RCC 7860 (cell line): ENCODE measurements at regions not wholly inside any gene's neighbourhood (a gene's known extent, or its start where the extent isn't known, plus 50 kb on each side); places are given as distances from the start of the nearest gene placed in this dataset.

Source experiments
- DNase-seq: peaks from one replicate; pipeline ENCODE4 v3.0.0-alpha.2; 2015; ENCODE audit warnings: low spot score
- FAIRE-seq: peaks from 2 replicates; lab custom pipeline; 2012; peaks lifted over from hg19 to GRCh38; lab: Jason Lieb, UNC

DNA sequence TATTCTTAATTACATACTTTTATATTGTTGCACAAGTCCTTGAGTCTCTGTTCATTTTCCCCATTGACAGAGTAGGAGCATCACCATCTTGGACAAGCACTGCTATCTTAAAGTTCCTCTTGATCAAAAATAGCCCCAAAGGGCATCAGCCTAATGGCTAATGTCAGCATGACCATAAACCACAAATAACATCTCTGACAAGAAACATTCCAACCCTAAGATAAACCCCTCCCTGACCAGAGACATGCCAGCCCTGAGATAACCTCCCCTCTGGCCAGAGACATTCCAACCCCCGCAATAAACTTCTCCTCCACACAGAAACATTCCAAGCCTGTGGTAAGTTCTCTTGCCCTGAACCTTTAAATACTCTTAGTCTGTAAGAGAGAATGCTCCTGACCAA lies 293.7 kb downstream of the ANXA1 start:
- FAIRE-seq: peak; percentile 95
- peak; percentile 74 for DNase-seq

DNA sequence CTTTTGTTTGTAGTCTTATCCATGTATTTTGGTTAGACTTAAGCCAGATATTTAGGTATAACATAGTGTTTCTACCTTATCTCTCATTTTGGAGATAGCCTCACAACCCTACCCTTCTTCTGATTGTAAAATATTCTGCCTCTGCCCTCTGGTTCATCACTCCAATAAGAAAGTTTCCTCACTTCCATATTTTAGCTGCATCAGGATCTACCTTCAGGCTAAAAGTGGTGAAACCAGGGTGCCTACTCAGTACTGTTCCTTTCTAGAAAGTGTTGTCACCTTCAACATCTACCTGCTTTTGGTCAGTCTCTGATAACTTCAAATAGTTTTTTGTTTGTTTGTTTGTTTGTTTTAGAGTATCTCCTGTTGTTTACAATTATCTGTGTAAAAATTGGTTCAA lies 294.6 kb downstream of the ANXA1 start:
- no peak for DNase-seq

DNA sequence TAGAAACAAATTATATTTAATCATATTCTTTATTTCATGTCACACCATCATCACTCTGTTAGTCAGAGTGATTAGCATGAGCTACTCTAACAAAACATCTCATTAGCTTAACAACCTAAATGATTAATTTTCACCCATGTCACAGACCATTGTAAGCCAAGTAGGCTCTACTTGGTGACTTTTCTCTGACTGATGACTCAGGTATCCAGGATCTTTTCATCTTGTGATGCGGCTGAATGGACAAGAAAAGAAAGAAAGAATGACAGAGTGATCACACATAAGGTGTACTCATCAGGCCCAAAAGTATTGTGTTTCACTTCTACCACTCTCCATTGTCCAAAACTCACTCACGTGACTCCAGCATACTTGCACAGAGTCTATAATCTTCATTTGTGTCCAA lies 299.3 kb downstream of the ANXA1 start:
- peak; percentile 85 for FAIRE-seq
- peak; percentile 80 for DNase-seq

More for the DNA sequence above, 294.6 kb downstream of the ANXA1 start:
- no peak for FAIRE-seq

DNA sequence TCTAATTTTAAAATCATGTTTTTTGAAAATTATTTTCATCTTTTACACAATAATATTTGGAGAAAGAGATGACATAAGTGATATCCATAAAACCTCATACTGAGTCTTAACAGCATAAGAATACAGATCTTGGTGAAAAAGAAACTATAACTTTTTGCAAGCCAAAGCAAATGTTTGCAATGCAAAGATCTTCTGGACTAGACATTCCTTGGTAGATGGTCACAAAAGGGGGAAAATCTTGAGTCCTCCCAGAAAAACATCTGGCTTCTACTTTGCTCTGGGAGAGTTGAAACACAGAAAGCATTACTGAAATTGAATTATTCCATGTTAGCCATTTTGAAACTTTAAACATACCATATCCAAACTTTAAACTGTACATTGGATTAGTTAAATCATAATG lies 308.2 kb downstream of the ANXA1 start:
- no peak for DNase-seq
- FAIRE-seq: no peak

GRCh38 chr9:73468716-73469115 lies 317.1 kb downstream of the ANXA1 start:
- FAIRE-seq (no peak), DNase-seq (no peak)

- no peak for FAIRE-seq
- no peak for DNase-seq
Measured at GRCh38 chr9:73470766-73471165, 319.1 kb downstream of the ANXA1 start.

GRCh38 chr9:73474002-73474600 lies 322.4 kb downstream of the ANXA1 start:
- no peak for FAIRE-seq

GRCh38 chr9:73474625-73475024 lies 323.0 kb downstream of the ANXA1 start:
- FAIRE-seq (no peak), DNase-seq (no peak)

More at GRCh38 chr9:73474002-73474600, 322.4 kb downstream of the ANXA1 start:
- DNase-seq: no peak

DNA sequence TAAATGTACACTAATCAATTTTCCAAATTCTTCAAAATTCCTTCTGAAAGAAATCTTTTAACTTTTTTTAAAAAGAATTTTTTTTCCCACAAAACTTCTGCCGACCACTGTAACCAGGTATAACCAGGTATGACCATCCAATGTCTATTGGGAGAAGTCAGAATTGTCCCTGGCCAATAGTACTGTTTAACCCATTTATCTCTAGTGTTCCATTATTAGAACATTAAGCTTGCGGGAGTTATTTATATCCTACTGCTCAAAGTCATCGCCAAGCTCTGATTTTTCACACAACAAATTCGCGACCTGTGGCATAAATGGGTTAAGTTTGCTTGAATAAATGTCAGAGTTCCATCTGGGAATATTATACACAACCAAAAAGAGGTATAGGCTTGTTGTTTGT lies 343.2 kb downstream of the ANXA1 start:
- DNase-seq (no peak), FAIRE-seq (no peak)

GRCh38 chr9:73497796-73498195 lies 346.1 kb downstream of the ANXA1 start:
- FAIRE-seq: no peak
- DNase-seq: no peak

GRCh38 chr9:73515216-73515615 lies 363.6 kb downstream of the ANXA1 start:
- no peak for FAIRE-seq
- no peak for DNase-seq

DNA sequence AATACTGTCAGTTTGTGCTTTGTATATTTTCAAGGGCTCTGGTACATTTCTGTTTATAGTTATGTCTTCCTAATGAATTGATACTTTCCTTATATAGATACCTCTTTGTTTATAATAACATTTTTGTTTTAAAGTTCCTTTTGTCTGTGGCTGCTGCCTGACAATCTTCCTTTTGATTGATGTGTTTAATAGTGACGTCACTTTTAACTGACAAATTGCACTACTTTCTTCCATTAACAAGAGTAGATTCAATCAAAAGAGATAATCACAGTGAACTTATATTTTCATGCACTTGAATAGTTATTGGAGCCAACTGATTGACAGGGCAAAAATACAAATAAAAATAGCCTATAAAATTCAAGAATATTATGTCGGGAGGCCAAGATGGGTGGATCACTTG lies 371.7 kb downstream of the ANXA1 start:
- FAIRE-seq: no peak

DNA sequence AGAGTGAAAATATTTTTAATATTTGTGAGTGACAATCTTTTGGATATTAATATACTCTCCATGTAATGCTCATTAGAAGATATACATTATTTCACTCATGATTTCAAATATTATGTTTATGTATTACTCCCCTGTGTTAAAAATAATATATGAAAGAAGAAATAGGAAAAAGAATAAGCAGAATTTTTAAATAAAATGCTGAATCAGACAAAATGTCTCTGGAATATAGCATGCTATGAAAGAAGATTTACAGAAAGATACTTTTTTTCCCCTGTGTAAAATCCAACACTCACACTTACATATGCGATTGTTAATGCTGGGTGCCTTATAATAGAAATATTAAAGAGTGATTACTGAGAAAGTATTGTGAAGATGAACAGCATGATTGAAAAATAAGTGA lies 373.7 kb downstream of the ANXA1 start:
- FAIRE-seq (no peak), DNase-seq (no peak)

More for the DNA sequence above, 371.7 kb downstream of the ANXA1 start:
- no peak for DNase-seq

DNA sequence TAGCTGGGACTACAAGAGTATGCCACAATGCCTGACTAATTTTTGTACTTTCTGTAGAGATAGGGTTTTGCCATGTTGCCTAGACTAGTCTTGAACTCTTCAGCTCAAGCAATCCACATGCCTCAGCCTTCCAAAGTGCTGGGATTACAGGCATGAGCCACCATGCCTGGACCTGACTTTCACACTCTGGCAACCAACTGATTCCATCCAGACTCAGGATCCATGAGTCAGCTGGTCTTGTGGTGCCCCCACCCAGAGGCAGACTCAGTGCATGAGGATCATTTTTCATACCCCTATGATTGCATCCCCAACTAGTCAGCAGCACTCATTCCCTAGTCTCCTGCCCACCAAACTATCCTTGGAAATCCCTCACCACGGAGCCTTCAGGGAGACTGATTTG lies 375.9 kb downstream of the ANXA1 start:
- DNase-seq (no peak), FAIRE-seq (no peak)

- FAIRE-seq (no peak), DNase-seq (no peak)
Measured at GRCh38 chr9:73528926-73529325, 377.3 kb downstream of the ANXA1 start.

DNA sequence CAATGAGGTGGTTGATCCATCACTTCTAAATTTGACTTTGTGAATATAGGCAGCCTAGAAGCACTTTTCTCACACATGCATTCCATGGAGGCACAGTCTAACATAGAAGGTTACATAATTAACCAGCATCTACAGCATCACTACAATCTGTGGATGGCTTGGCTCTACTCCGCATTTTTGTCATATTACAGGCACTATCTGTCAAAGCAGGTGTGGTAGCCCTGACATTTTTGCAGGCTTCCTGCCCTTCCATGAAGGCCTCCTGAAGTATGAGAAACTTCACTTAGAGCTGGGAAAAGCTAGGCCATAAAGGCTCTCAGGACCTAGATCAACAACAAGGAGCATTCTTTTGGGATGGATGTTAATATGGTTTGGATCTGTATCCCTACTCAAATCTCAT lies 378.0 kb downstream of the ANXA1 start:
- no peak for FAIRE-seq

GRCh38 chr9:73531051-73531532 lies 379.4 kb downstream of the ANXA1 start:
- DNase-seq (no peak), FAIRE-seq (no peak)

More for the DNA sequence above, 378.0 kb downstream of the ANXA1 start:
- DNase-seq: no peak

DNA sequence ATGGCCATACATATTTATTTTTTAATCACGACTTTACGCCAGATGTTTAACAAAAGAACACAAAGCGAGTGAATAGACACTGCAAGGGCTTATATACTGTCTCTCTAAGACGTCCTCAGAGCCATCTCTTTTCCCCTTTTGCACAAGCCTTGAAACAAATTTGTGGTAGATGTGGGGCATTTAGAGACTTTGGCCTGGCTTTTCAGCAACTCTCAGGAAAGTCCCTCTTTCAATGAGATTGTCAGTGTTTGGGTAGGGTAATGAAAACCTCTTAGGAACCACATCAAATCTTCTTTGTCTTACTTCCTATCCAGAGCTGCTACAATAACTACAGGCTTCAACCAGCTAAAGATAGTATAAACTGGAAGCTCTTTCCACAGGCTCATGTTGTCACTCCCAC lies 380.0 kb downstream of the ANXA1 start:
- no peak for DNase-seq
- no peak for FAIRE-seq

DNA sequence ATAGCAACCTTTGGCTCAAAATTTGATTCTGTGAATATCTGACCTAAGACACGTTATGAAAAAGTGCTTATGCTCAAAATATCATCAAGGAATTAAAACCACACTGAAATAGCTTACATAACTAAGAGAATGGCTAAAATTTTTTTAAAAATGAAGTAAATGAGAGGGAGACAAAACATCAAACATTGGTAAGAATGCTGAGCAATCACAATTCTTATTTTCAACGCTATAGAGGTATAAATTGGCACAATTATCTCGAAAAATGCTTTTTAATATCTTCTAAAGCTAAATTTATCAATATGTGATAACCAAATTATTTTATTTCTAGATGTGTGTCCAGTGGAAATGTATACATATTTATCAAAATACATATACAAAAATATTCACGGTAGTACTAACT lies 381.3 kb downstream of the ANXA1 start:
- no peak for FAIRE-seq

GRCh38 chr9:73536403-73536802 lies 384.7 kb downstream of the ANXA1 start:
- FAIRE-seq (no peak), DNase-seq (no peak)

More for the DNA sequence above, 381.3 kb downstream of the ANXA1 start:
- DNase-seq: no peak

DNA sequence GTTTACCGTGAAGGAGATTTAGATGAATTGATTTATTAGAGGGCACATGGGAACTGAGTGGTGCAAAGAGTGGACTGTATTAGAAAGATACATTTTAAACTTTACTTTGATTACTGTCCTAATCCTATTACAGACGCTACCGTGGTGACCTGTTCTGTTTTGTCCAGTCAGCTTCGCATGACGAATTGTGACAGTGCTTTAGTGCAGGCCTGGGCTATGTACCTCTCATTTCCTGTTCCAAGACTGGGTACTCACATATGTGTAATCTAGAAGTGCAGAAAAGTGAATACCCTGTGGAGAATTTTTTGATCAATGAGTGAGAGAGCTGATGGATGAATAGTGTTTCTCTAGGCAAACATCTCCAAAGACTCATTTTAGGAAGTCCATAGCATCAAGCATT lies 385.9 kb downstream of the ANXA1 start:
- FAIRE-seq (no peak), DNase-seq (no peak)

DNA sequence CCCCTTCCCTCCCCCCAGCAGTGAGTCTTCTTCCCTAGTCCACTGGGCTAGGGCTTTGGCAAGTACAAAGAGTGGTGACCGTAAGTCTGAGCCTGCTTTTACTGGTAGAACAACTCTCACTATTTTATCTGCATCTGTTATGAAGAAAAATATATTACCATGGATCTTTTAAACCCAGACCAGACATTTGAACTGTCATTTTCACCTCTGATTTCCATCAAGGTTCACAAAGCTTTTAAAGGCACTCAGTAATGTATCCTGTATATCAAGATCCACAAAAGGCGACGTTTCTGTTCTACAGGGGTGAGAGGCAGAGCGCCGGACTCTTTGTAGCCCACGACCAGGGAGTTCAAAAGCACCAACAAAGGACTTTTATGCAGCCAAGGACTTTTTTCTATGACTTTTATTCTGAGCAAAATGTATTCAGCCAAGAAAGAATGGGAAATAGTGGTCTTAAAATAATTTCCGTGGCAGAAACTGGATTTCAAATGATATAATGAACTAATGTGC lies 388.3 kb downstream of the ANXA1 start:
- DNase-seq: no peak
- no peak for FAIRE-seq

GRCh38 chr9:73541923-73542322 lies 390.3 kb downstream of the ANXA1 start:
- DNase-seq (no peak), FAIRE-seq (no peak)
